Urinary bladder (tissue), 3 donors: ENCODE measurements at regions not wholly inside any gene's neighbourhood (a gene's known extent, or its start where the extent isn't known, plus 50 kb on each side); places are given as distances from the start of the nearest gene placed in this dataset.

Experiments
- DNase-seq: peaks from one replicate; pipeline ENCODE4 v3.0.0-alpha.2; 2015; ENCODE audit errors: extremely low spot score
- H3K27ac ChIP-seq: one replicate; pipeline ENCODE4 v1.5.1; 2013; ENCODE audit warnings: low read depth, mild to moderate bottlenecking, moderate library complexity
- H3K36me3 ChIP-seq: one replicate; pipeline ENCODE4 v1.6.1; 2013; ENCODE audit warnings: mild to moderate bottlenecking, moderate library complexity; ENCODE audit not compliant: insufficient read depth
- H3K4me1 ChIP-seq: one replicate; pipeline ENCODE4 v1.6.1; 2013; ENCODE audit warnings: mild to moderate bottlenecking, moderate library complexity; ENCODE audit not compliant: insufficient read depth
- H3K4me3 ChIP-seq: one replicate; pipeline ENCODE4 v1.5.1; 2013; ENCODE audit warnings: low read depth, low read length
- whole genome bisulfite sequencing: extraction: QIAGEN DNeasy Blood & Tissue Kit; methylation state at CpG from one replicate; pipeline ENCODE4 v1.1.7; 2013; 5-methylcytosine and 5-hydroxymethylcytosine counted together
- donor health status: healthy with polysubstance abuse.
- donor health status: healthy.

DNA sequence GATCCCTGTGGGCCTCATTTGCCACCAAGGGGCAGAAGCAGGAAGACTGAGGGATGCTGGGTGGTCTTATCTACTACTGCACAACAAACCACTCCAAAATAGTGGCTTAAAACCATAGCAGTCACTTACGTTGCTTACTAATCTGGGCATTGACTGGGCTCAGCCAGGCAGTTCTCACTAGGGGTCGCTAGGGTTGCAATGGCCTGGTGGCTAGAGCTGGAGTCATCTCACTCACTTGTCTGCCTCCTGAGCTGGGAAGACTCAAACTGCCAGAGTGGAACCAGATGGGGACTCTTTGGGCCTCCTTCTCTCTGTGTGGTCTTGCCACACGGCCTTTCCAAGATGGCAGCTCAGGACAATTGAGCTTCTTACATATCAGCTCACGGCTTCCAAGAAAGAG, 216.3 kb upstream of the BCOR start:
- H3K4me1 ChIP-seq, result no peaks in the 10 kb centered on the region
- no peak for DNase-seq
- no peak overlapping the region for H3K27ac ChIP-seq
- 86% methylated on average over 4 of the region's 4 CpGs for WGBS
- H3K36me3 ChIP-seq, result no peaks in the 10 kb centered on the region
- no peak overlapping the region for H3K4me3 ChIP-seq

- DNase-seq, result no peak
- H3K27ac ChIP-seq, result no peak overlapping the region
- H3K4me3 ChIP-seq, result no peak overlapping the region
- H3K4me1 ChIP-seq, result no peaks in the 10 kb centered on the region
- 97% methylated on average over 4 of the region's 4 CpGs for WGBS
- no peaks in the 10 kb centered on the region for H3K36me3 ChIP-seq
These were observed 215.5 kb upstream of the BCOR start for GRCh38 chrX:40313269-40313668.

DNA sequence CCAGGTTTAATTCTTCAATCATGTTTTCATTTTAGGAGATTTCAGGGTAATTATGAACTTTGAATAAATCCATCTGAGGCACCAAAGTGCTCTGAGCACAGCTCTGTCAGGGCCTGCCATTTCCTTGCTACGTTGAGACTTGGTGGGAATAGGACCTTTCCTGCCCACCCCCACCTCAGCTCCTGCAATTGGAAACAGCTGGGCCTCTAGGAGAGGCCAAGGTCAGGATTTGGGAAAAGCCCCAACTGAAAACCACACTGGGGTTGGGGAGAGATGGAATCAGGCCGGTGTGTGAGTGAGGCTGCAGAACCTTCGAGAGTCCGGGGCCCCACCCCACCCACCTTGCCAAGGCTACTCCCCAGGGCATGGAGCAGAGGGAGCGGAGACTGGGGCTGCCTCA, 212.7 kb upstream of the BCOR start:
- Histone ChIP-seq H3K4me1 (no peaks in the 10 kb centered on the region), H3K36me3 (no peaks in the 10 kb centered on the region), H3K4me3 (no peak overlapping the region), H3K27ac (no peak overlapping the region)
- no peak for DNase-seq
- WGBS, result 70% methylated on average over 5 of the region's 5 CpGs

DNA sequence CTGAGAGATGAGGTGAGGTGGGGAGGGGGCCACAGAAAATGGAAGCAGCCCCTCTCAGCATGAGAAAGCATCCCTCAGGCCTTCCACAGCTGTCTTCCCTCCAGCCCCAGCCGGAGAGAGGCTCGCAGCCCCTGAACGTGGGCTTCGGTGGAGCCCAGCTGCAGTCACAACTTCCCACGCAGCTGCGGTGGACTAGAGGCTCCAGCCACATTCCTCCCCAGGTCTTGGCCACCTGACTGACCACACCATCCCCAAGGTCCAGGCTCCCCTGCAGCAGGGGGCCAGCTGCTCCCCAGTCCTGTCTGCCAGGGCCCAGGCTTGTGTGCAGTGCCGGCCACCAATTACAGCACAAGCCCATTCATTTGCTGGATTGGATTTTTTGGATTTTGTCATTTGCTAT, 212.3 kb upstream of the BCOR start:
- H3K4me1 ChIP-seq, result no peaks in the 10 kb centered on the region
- WGBS, result 74% methylated on average over 7 of the region's 7 CpGs
- DNase-seq, result no peak

DNA sequence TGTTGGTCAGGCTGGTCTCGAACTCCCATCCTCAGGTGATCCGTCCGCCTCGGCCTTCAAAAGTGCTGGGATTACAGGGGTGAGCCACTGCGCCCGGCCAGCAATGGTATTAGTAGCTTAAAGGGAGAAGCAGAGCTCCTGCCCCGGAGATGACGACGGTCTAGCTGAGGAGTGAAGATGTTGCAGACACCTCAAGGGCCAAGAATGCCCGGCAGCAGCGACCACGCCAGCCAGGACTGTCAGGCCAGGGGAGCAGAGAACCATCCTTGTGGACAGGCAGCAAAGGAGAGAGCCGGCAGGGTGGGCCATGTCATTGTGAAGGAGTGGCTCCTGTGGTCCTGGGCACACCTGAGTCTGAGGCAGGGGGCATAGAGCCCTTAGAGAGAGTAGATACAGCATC, 210.1 kb upstream of the BCOR start:
- H3K36me3 ChIP-seq, result no peaks in the 10 kb centered on the region
- H3K4me3 ChIP-seq, result no peak overlapping the region
- WGBS, result 89% methylated on average over 13 of the region's 13 CpGs
- H3K27ac ChIP-seq, result no peak overlapping the region
- H3K4me1 ChIP-seq, result no peaks in the 10 kb centered on the region
- no peak for DNase-seq

More for the DNA sequence above, 212.3 kb upstream of the BCOR start:
- no peaks in the 10 kb centered on the region for H3K36me3 ChIP-seq
- H3K4me3 ChIP-seq, result no peak overlapping the region
- H3K27ac ChIP-seq, result no peak overlapping the region

DNA sequence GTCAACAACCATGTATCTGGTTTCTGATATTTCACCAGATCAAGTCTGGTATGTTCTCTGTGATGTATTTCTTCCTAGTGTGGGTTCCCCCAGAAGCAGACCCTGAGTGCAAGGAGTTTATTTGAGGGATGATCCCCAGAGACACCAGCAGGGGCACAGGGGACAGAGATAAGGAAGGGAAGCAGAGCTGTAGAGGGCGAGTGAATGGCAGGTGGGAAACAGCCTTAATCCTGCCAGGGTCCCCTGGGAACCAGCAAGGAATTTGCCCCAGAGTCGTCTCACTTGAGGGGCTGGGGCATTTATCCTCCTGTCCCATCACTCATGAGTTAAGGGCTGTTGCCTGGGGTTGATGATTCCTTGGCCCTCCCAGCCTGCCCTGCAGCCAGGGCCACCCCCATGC, 206.4 kb upstream of the BCOR start:
- H3K4me3 ChIP-seq, result no peak overlapping the region
- DNase-seq, result no peak
- no peaks in the 10 kb centered on the region for H3K4me1 ChIP-seq
- no peak overlapping the region for H3K27ac ChIP-seq
- no peaks in the 10 kb centered on the region for H3K36me3 ChIP-seq
- WGBS, result 78% methylated on average over 2 of the region's 2 CpGs

GRCh38 chrX:40303256-40304077, 205.7 kb upstream of the BCOR start:
- Histone ChIP-seq H3K36me3 (no peaks in the 10 kb centered on the region), H3K27ac (no peak overlapping the region), H3K4me1 (no peaks in the 10 kb centered on the region), H3K4me3 (no peak overlapping the region)
- WGBS, result 71% methylated on average over 4 of the region's 4 CpGs
- no peak for DNase-seq

- no peak overlapping the region for H3K27ac ChIP-seq
- no peak overlapping the region for H3K4me3 ChIP-seq
- no peaks in the 10 kb centered on the region for H3K36me3 ChIP-seq
- no peak for DNase-seq
- WGBS, result 93% methylated on average over 15 of the region's 15 CpGs
- H3K4me1 ChIP-seq, result no peaks in the 10 kb centered on the region
These were observed 202.6 kb upstream of the BCOR start for GRCh38 chrX:40300286-40300890.

GRCh38 chrX:40299641-40300046, 201.9 kb upstream of the BCOR start:
- H3K4me3 ChIP-seq, result no peak overlapping the region
- H3K36me3 ChIP-seq, result no peaks in the 10 kb centered on the region
- H3K27ac ChIP-seq, result no peak overlapping the region
- no peak for DNase-seq
- WGBS, result 79% methylated on average over 9 of the region's 9 CpGs
- H3K4me1 ChIP-seq, result no peaks in the 10 kb centered on the region

DNA sequence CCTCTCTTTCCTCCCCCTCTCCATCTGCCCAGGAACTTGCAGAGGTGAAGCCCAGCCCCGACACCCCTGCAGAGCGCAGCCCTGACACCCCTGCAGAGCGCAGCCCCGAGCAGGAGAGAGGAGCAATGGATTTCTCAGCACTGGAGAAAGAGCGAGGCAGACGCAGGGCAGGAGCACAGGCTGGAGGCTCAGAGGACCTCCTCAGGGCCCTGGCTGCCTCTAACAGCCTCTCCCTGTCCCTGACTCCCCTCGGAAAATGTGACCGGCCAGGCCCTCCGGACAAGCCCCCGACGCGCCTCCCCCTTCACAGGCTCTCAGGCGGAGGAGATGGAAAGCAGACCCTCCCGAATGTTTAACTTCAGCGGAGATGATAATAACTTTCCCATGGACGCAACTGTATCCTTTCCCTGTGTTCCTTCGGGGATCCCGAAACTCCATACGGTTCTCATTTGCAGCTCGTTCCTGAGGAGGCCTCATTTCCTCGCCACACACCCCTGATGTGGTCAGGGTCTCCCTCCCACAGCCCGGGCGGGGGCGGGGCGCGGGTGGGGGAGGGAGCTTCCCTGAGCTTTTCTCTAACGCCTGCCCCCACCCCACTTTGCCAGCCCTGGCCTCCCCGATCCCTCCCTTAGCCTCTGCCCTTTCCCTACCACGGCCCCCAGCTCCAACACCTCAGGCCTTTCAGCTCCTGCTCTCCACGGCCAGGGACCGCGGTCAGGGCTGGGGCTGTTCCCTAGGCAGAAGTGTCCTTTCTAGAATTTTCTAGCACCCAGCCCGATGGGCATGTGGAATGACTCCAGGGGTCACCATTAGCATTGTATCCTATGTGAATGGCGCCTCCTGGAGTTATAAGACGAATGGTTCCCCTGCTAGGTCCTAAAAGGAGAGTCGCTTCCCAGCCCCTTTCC, 201.1 kb upstream of the BCOR start:
- Histone ChIP-seq H3K4me1 (no peaks in the 10 kb centered on the region), H3K27ac (no peak overlapping the region), H3K36me3 (no peaks in the 10 kb centered on the region), H3K4me3 (no peak overlapping the region)
- DNase-seq, result no peak
- 57% methylated on average over 36 of the region's 36 CpGs for WGBS

- Histone ChIP-seq H3K4me1 (no peaks in the 10 kb centered on the region), H3K36me3 (no peaks in the 10 kb centered on the region), H3K27ac (no peak overlapping the region), H3K4me3 (no peak overlapping the region)
- DNase-seq, result no peak
- 78% methylated on average over 7 of the region's 7 CpGs for WGBS
These were observed 200.3 kb upstream of the BCOR start for GRCh38 chrX:40298069-40298468.

DNA sequence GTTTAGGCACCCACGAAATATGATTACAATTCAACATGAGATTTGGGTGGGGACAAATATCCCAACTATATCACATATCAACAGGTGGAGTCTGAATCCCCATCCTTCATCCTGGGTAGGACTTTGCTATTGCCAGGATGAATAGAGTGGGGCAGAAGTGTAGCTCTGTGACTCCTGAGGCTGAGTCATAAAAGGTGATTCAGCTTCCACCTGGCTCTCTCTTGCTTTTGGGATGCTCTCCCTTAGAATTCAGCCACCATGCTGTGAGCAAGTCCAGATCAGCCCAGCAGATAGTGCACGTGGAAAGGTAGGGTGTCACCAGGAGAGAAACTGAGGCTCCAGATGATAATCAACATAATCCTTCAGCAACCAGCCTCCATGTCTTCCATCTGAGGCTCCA, 193.8 kb upstream of the BCOR start:
- WGBS, result 93% methylated on average over 2 of the region's 2 CpGs
- Histone ChIP-seq H3K36me3 (no peaks in the 10 kb centered on the region), H3K27ac (no peak overlapping the region), H3K4me1 (no peaks in the 10 kb centered on the region), H3K4me3 (no peak overlapping the region)
- DNase-seq, result no peak

DNA sequence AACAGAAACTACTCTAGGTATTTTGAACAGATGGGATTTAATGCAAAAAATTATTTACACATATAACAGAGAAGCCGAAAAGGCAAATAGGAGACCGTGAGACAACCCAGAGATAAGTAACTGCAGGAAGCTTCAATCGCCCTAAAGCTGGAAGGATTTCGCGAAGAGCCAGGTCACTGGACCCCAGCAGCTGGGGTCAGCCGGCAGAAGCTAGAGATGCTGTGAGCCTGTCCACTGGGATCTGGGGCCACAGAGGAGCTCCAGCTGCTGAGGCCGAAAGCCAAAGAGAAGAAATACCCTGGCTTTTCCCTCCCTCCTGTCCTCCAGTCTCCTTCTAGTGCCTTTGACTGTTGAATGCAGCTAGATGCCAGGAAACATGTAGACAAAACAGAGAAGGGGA, 192.8 kb upstream of the BCOR start:
- DNase-seq, result no peak
- H3K4me1 ChIP-seq, result no peaks in the 10 kb centered on the region
- 59% methylated on average over 7 of the region's 7 CpGs for WGBS
- H3K4me3 ChIP-seq, result no peak overlapping the region
- H3K27ac ChIP-seq, result no peak overlapping the region
- no peaks in the 10 kb centered on the region for H3K36me3 ChIP-seq

- Histone ChIP-seq H3K27ac (no peak overlapping the region), H3K4me1 (no peaks in the 10 kb centered on the region), H3K36me3 (no peaks in the 10 kb centered on the region), H3K4me3 (no peak overlapping the region)
- no peak for DNase-seq
- WGBS, result 81% methylated on average over 2 of the region's 2 CpGs
These were observed 188.1 kb upstream of the BCOR start for GRCh38 chrX:40285876-40286275.
